ENCODE measurements at regions not wholly inside any gene's neighbourhood (a gene's known extent, or its start where the extent isn't known, plus 50 kb on each side); places are given as distances from the start of the nearest gene placed in this dataset.

GRCh38 chr9:117864385-117865057, 160.3 kb downstream of the TLR4 start:
- Histone ChIP-seq H3K4me3 (ENCODE audit: low read depth, low read length) (no peak overlapping the region), H3K36me3 (no peaks in the 10 kb centered on the region), H3K9me3 (no peaks in the 10 kb centered on the region), H3K27me3 (no peaks in the 10 kb centered on the region; the same call in 1 of the 2 replicates), H3K4me1 (no peaks in the 10 kb centered on the region)
- no peak for TF ChIP-seq CTCF (IDR thresholded peaks at IDR 0.05; ENCODE audit: low read depth, low read length)
- no peak for DNase-seq

DNA sequence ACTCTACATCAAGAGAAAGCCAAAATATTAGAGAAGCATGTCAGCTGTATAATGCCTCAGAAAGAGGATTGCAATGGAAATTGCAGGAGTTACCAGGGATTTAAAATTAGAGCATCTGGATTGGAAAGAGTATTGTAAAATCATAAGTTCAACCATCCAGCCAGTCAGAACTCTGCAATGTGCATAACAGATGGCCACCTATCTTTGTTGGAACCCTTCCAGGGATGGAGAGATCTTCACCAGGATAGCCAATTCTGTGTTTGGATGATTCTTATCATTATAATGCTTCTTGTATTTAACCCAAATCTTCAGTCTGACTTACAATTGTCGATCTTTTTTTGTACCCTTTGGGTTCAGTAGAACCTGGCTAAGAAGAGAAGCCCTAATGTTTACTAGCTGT, 164.4 kb downstream of the TLR4 start:
- Histone ChIP-seq H3K4me1 (no peaks in the 10 kb centered on the region), H3K36me3 (no peaks in the 10 kb centered on the region), H3K27me3 (no peaks in the 10 kb centered on the region; the same call in 1 of the 2 replicates), H3K4me3 (ENCODE audit: low read depth, low read length) (no peak overlapping the region), H3K9me3 (no peaks in the 10 kb centered on the region)
- no peak for DNase-seq
- no peak for TF ChIP-seq CTCF (IDR thresholded peaks at IDR 0.05; ENCODE audit: low read depth, low read length)

- DNase-seq = no peak
- no peak overlapping the region for H3K4me3 ChIP-seq (ENCODE audit: low read depth, low read length)
- no peak for TF ChIP-seq CTCF (IDR thresholded peaks at IDR 0.05; ENCODE audit: low read depth, low read length)
- H3K27me3 ChIP-seq = no peaks in the 10 kb centered on the region
- H3K36me3 ChIP-seq = no peaks in the 10 kb centered on the region
- no peaks in the 10 kb centered on the region for H3K9me3 ChIP-seq
- no peaks in the 10 kb centered on the region for H3K4me1 ChIP-seq
Observed at GRCh38 chr9:117869287-117869686, 165.1 kb downstream of the TLR4 start.

GRCh38 chr9:117869712-117870111, 165.5 kb downstream of the TLR4 start:
- Histone ChIP-seq H3K4me1 (no peaks in the 10 kb centered on the region), H3K4me3 (ENCODE audit: low read depth, low read length) (no peak overlapping the region), H3K27me3 (no peaks in the 10 kb centered on the region), H3K9me3 (no peaks in the 10 kb centered on the region), H3K36me3 (no peaks in the 10 kb centered on the region)
- TF ChIP-seq CTCF (IDR thresholded peaks at IDR 0.05; ENCODE audit: low read depth, low read length) = no peak
- no peak for DNase-seq

GRCh38 chr9:117873664-117874063, 169.5 kb downstream of the TLR4 start:
- H3K4me3 ChIP-seq (ENCODE audit: low read depth, low read length) = no peak overlapping the region
- DNase-seq = no peak
- TF ChIP-seq CTCF (IDR thresholded peaks at IDR 0.05; ENCODE audit: low read depth, low read length) = no peak
- no peaks in the 10 kb centered on the region for H3K4me1 ChIP-seq
- no peaks in the 10 kb centered on the region for H3K9me3 ChIP-seq
- no peaks in the 10 kb centered on the region for H3K27me3 ChIP-seq
- no peaks in the 10 kb centered on the region for H3K36me3 ChIP-seq

DNA sequence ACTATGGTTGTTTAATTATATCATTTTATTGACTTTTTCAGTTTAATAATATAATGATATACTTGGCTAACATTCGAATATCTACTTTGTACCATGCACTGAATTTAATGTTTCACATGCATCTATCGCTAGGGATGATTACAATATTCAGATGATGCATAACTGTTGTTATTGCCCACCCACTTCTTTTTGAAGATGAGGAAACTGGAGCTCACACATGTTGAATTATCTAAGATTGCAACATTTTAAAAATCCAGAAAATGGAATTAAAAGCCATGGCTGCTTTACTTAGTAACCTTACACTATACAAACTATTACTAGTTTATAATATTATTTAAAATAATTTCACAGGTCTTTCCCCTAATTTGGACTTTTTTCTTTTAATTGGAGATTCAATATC, 171.7 kb downstream of the TLR4 start:
- TF ChIP-seq CTCF (IDR thresholded peaks at IDR 0.05; ENCODE audit: low read depth, low read length) = no peak
- no peaks in the 10 kb centered on the region for H3K9me3 ChIP-seq
- H3K27me3 ChIP-seq = no peaks in the 10 kb centered on the region
- H3K4me3 ChIP-seq (ENCODE audit: low read depth, low read length) = no peak overlapping the region
- no peaks in the 10 kb centered on the region for H3K36me3 ChIP-seq
- H3K4me1 ChIP-seq = no peaks in the 10 kb centered on the region
- no peak for DNase-seq

Measured in BE2C (cell line).